Upper lobe of left lung (tissue), 4 donors: ENCODE measurements at regions not wholly inside any gene's neighbourhood (a gene's known extent, or its start where the extent isn't known, plus 50 kb on each side); places are given as distances from the start of the nearest gene placed in this dataset.

Experiments
- CTCF ChIP-seq, 6 experiments: fragments of 450-650 bp in 4 of 6; fragments of 200-600 bp in 2 of 6; sonication (generic) in 2 of 6; IDR thresholded peaks; one replicate each; pipeline ENCODE4 v1.5.1; 2016 to 2019; ENCODE audit warnings: antibody characterized with exemption in 6 of 6
- EP300 ChIP-seq, 4 donors: sonication (generic); formaldehyde crosslinking; IDR thresholded peaks; one replicate each; pipeline ENCODE4 v1.5.1; 2017; ENCODE audit warnings: antibody characterized with exemption in 4 of 4, control low read depth in 2 of 4
- POLR2A ChIP-seq, 4 donors: fragments of 450-650 bp; IDR thresholded peaks; one replicate each; pipeline ENCODE4 v1.5.1; 2016 to 2017; ENCODE audit warnings: antibody characterized with exemption in 4 of 4, mild to moderate bottlenecking in 2 of 4
- POLR2AphosphoS5 ChIP-seq, 2 donors: sonication (generic); formaldehyde crosslinking; IDR thresholded peaks; one replicate each; pipeline ENCODE4 v1.5.1; 2017; ENCODE audit warnings: antibody characterized with exemption in 2 of 2

- TF ChIP-seq CTCF (IDR thresholded peaks at IDR 0.05) (no peak), POLR2AphosphoS5 (IDR thresholded peaks at IDR 0.05) (no peak), POLR2A (IDR thresholded peaks at IDR 0.05) (no peak), EP300 (IDR thresholded peaks at IDR 0.05) (no peak)
Observed at GRCh38 chr20:63084563-63084927, 77.8 kb upstream of the BHLHE23 start.
